Upper lobe of left lung (tissue), 6 donors: ENCODE measurements at regions not wholly inside any gene's neighbourhood (a gene's known extent, or its start where the extent isn't known, plus 50 kb on each side); places are given as distances from the start of the nearest gene placed in this dataset.
"Not testable (repeated sequence)": the region's sequence is repeated elsewhere in the genome, so short reads cannot be mapped to it uniquely, and the experiment has no call there.

Source experiments
- ATAC-seq, 2 donors: fragments of 200-7000 bp; cut with Tn5 transposase; one replicate each; pipeline ENCODE4 v1.9.1; 2022; ENCODE audit warnings: mild to moderate bottlenecking in 2 of 2, moderate library complexity in 2 of 2; ENCODE audit not compliant: low FRiP score in 2 of 2
- DNase-seq, 2 donors: peaks; one replicate each; pipeline ENCODE4 v3.0.0-alpha.2; 2019 to 2020
- H3K27ac ChIP-seq, 4 donors: fragments of 200-600 bp; sonication (generic); one replicate each; pipeline ENCODE4 v1.5.1; 2016 to 2019
- H3K27me3 ChIP-seq, 4 donors: fragments of 200-600 bp; sonication (generic); one replicate each; pipeline ENCODE4 v1.5.1; 2017 to 2019
- H3K36me3 ChIP-seq, 4 donors: fragments of 200-600 bp; sonication (generic); one replicate each; pipeline ENCODE4 v1.5.1; 2016 to 2019
- H3K4me1 ChIP-seq, 4 donors: fragments of 200-600 bp; sonication (generic); one replicate each; pipeline ENCODE4 v1.5.1; 2018 to 2019
- H3K4me3 ChIP-seq, 4 donors: fragments of 200-600 bp; sonication (generic); one replicate each; pipeline ENCODE4 v1.5.1; 2017 to 2019; ENCODE audit warnings: mild to moderate bottlenecking in 2 of 4, moderate library complexity in 1 of 4
- H3K9me3 ChIP-seq, 4 donors: fragments of 200-600 bp; sonication (generic); one replicate each; pipeline ENCODE4 v1.5.1; 2018 to 2019
- WGBS, 2 donors: methylation state at CpG; one replicate each; pipeline ENCODE4 v1.1.5; 2017 to 2018; 5-methylcytosine and 5-hydroxymethylcytosine counted together
- TF ChIP-seq, protein P1 (sequence below), 6 experiments: fragments of 450-650 bp in 4 of 6; fragments of 200-600 bp in 2 of 6; sonication (generic) in 2 of 6; IDR thresholded peaks; one replicate each; pipeline ENCODE4 v1.5.1; 2016 to 2019; ENCODE audit warnings: antibody characterized with exemption in 6 of 6
- donor health status: DM: no; HTN: no; CAD: no; lungs with moderate emphysema.
- donor health status: DM: no; HTN: yes; CAD: no; lungs with severe emphysema.

DNA sequence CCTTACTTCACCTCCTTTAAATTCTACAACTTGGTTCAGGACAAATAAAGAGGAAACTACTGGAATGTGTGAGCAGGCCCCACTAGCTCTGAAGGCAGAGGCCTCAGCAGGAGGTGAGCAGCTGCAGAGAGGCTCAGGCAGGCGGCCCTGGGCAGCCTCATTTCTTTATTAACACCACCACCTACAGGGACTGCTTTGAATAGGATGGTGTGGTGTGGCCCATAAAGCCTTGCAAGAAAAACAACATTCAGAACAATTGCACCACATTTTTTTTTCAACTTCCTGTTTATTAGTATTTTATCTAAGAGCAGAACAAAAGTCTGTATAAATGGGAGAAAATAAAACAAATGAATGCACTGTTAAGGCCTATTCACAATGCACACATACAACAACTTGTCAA is 333.7 kb downstream of the BCL2L11 start:
- DNase-seq, result peak in 1 of 2 donors; percentile 36
- not testable (repeated sequence) for H3K4me3 ChIP-seq

DNA sequence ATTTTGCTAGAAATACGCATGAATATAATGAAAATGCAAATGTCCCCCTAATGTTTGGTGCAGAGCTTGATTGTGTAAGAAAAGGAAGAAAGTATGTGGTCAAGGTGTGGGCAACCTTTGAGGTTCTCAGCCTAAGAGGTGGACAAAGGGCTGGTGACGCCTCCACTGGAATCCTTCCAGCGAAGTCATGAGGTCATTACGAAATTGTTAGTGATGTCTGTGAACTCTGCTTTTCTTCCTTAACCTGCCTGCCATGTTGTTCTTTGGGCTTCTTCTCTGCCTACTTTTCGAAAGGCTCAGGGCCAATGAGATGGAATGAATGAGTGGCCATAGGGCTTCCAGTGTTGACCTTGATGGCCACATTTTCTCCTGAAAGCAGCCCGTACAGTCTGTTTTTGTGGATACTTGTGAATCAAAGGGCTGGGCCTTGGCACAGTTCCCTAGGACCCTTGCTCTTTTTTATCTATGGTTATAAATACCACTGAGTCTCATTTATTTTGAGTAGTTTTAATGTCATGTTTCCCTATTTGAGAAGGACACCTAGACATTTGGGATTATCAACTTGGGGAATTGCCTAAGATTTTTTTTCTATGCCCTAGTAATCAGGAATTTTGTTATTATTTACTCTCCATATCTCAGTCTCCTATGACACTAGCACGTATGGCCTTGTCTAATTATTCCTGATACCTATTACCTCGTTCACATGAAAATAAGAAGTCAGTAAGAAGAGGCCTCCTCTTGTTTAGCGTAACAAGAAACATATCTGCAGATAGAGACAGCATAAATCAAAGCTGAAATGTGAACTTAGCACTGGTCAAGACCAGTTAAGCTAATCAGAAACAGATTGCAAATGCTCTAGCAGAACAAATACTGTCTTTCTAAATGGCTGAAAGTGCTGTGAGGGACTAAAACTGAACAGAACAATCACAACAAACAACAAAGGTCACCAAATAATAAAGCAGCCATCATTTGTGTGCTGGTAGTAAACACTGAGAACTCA is 334.6 kb downstream of the BCL2L11 start:
- H3K4me3 ChIP-seq, ATAC-seq, H3K4me1 ChIP-seq, H3K9me3 ChIP-seq, DNase-seq, H3K36me3 ChIP-seq, H3K27me3 ChIP-seq: not testable (repeated sequence)
- peak overlapping the region in 2 of 4 donors; percentile 10 to 57 for H3K27ac ChIP-seq
- 87 to 92% methylated on average over 8 to 9 of the region's 9 CpGs for WGBS, 2 donors

More for the DNA sequence above, 333.7 kb downstream of the BCL2L11 start:
- TF ChIP-seq, protein P1, sequence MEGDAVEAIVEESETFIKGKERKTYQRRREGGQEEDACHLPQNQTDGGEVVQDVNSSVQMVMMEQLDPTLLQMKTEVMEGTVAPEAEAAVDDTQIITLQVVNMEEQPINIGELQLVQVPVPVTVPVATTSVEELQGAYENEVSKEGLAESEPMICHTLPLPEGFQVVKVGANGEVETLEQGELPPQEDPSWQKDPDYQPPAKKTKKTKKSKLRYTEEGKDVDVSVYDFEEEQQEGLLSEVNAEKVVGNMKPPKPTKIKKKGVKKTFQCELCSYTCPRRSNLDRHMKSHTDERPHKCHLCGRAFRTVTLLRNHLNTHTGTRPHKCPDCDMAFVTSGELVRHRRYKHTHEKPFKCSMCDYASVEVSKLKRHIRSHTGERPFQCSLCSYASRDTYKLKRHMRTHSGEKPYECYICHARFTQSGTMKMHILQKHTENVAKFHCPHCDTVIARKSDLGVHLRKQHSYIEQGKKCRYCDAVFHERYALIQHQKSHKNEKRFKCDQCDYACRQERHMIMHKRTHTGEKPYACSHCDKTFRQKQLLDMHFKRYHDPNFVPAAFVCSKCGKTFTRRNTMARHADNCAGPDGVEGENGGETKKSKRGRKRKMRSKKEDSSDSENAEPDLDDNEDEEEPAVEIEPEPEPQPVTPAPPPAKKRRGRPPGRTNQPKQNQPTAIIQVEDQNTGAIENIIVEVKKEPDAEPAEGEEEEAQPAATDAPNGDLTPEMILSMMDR (IDR thresholded peaks at IDR 0.05), result peak in 1 of 6 experiments; percentile 13
- H3K4me1 ChIP-seq, H3K36me3 ChIP-seq, H3K27me3 ChIP-seq, H3K9me3 ChIP-seq: not testable (repeated sequence)
- 17% methylated on average over 1 of the region's 1 CpG; no CpG with 5 or more reads in 1 of the 2 donors for WGBS, 2 donors
- peak overlapping the region in 1 of 4 donors; percentile 10 for H3K27ac ChIP-seq
- peak; percentile 91 to 94 for ATAC-seq

DNA sequence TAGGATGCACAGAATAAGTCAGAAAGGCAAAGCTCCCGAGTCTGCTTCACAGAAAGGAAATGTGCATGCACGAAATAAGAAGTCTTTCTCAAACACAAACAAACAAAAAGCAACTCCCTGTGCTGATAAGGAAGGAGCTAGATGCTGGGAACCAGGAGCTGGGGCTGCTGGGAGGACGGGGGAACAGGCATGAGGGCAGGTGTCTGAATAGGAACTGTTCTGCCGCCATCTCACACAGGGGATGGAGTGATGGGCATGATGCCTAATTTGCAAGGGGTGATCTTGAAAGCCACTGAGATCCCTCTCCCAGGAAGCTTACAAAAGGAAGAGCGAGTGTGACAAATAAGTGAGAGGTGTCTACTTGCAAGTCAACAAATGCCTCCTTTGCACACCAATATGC is 336.5 kb downstream of the BCL2L11 start:
- 64 to 82% methylated on average over 3 to 4 of the region's 5 CpGs for WGBS, 2 donors
- H3K4me1 ChIP-seq, H3K27ac ChIP-seq, H3K36me3 ChIP-seq, DNase-seq, ATAC-seq, H3K4me3 ChIP-seq, H3K9me3 ChIP-seq, H3K27me3 ChIP-seq: not testable (repeated sequence)

DNA sequence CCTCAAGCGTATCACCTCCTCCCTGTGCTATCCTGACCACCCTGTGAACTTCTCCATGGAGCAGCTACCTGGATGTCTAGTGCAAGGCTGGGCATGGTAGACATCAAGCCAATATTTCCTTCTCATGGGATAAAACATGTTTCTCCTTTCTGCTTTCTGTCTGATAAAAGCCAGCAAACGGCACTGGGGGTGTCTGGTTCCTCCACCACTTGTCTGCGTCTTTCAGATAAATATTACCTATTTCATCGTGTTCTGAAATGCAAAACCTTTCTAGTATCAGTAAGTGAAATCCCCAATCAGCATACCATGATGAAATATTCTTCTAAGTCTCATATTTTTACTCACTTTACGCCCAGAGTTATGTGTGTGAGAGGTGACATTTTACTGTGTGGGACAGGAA is 340.2 kb downstream of the BCL2L11 start:
- H3K4me3 ChIP-seq, ATAC-seq, H3K36me3 ChIP-seq, H3K27me3 ChIP-seq, H3K4me1 ChIP-seq, H3K27ac ChIP-seq, H3K9me3 ChIP-seq, DNase-seq: not testable (repeated sequence)
- WGBS, 2 donors, result 100% methylated on average over 5 of the region's 5 CpGs

DNA sequence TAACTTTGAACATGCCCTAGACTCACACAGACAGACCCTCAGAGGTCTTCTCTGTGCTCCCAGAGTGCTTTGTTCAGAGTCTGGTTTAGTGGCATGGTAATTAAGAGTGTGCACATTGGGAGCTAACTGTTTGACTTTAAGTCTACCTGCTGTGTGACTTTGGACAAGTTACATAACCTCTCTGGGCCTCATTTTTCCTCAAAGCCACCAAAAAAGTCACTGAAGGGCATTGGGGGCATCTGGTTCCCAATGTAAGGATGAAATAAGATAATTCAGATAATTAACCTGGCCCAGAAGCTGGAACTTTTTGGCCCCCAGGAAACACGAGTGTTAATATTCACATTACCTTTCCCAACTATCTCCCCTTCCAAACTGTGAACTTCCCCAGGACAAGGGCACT is 341.1 kb downstream of the BCL2L11 start:
- not testable (repeated sequence) for H3K4me1 ChIP-seq, H3K9me3 ChIP-seq, H3K36me3 ChIP-seq, H3K27ac ChIP-seq, H3K27me3 ChIP-seq, ATAC-seq, H3K4me3 ChIP-seq, DNase-seq
- WGBS, 2 donors, result 95 to 96% methylated on average over 1 of the region's 1 CpG

DNA sequence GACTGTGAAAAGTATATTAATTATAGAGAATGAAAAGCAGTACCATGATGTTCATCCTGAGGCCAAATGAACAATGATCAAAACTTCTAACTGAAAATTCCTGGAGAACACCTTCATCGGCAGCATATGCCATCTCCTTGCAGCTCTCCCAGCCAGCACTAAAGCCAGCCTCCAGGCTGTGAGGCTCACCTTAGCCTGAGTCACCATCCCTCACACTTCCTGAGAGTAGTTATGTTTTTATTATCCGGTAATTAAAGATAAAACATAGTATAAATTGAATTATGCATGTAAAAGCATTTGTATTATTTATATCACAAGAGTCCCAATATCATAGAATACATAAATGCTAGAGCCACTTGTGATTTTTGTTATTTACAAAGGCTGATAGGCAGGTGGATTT is 341.9 kb downstream of the BCL2L11 start:
- not testable (repeated sequence) for H3K27ac ChIP-seq, H3K9me3 ChIP-seq, H3K4me1 ChIP-seq, H3K27me3 ChIP-seq, H3K4me3 ChIP-seq, H3K36me3 ChIP-seq, DNase-seq, ATAC-seq
- WGBS, 2 donors, result 77 to 88% methylated on average over 2 of the region's 2 CpGs

DNA sequence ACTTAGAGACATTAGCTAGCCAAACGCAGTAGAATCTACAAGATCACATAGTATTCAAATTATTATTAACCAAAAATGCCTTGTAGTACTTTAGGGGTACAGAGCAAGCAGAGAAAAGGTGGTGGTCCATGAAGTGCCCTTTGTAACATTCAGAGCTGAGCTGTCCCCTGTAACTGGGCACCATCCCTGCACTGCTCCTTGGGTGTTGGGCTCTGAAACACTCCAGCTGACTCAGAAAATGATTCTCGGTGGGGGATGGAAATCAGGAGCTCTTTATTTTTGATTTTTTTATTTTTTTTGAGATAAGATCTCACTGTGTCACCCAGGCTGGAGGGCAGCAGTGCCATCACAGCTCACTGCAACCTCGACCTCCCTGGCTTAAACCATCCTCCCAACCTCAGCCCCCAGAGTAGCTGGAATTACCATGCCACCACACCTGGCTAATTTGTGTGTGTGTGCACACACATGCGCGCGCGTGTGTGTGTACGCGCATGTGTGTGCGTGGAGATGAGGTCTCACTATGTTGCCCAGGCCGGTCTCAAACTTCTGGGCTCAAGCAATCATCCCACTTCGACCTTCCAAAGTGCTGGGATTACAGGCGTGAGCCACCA is 342.6 kb downstream of the BCL2L11 start:
- WGBS, 2 donors, result 92 to 95% methylated on average over 10 to 11 of the region's 13 CpGs
- not testable (repeated sequence) for H3K9me3 ChIP-seq, H3K4me1 ChIP-seq, ATAC-seq, H3K4me3 ChIP-seq, H3K27me3 ChIP-seq, H3K36me3 ChIP-seq
- peak in 1 of 2 donors; percentile 36 for DNase-seq
- H3K27ac ChIP-seq, result peak overlapping the region in 2 of 4 donors; percentile 35

DNA sequence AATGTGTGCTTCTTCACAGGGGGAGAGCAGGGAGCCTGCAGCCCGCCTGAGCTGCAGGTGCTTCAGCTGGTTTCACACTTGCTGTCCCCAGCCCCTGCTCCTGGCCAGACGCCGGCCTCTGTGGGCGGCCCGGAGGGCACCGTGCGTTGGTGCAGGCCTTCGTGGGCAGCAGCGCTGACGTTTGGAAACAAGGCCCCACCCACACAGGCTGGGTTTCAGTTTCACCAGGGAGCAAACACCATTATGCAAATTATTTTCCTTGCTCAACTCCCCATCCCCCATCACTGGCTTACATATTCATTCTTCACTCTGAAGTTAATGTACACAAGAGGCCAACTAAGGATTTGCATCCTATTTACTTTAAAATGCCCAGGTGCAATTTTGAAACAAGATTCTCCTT is 343.2 kb downstream of the BCL2L11 start:
- not testable (repeated sequence) for H3K27me3 ChIP-seq, H3K9me3 ChIP-seq, H3K4me3 ChIP-seq, H3K4me1 ChIP-seq, H3K36me3 ChIP-seq, DNase-seq
- H3K27ac ChIP-seq, result peak overlapping the region in 1 of 4 donors; percentile 35
- ATAC-seq, result peak; percentile 87 to 89
- 0% methylated on average over 1 of the region's 10 CpGs; no CpG with 5 or more reads in 1 of the 2 donors for WGBS, 2 donors

DNA sequence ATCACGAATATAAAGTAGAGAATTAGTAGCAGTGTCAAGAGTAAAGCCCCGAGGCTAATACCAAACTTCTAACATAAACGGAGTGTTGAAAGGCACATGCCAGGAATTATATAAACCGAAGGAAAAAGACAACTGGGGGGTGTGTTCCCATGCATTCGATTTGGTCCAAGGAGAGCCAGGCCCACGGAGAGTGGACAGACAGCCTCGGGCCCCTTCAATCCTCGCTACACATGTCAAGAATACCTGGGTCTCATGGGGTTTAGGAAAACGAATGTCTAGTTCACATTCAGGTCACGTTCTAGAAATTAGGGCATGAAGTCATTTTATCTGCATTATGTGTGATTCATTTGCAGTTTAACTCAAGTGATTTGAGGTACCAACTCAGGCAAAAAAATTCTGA is 343.7 kb downstream of the BCL2L11 start:
- not testable (repeated sequence) for H3K36me3 ChIP-seq, DNase-seq, H3K9me3 ChIP-seq, H3K4me3 ChIP-seq, H3K4me1 ChIP-seq, H3K27ac ChIP-seq, ATAC-seq, H3K27me3 ChIP-seq
- WGBS, 2 donors, result 64 to 77% methylated on average over 7 to 8 of the region's 10 CpGs

DNA sequence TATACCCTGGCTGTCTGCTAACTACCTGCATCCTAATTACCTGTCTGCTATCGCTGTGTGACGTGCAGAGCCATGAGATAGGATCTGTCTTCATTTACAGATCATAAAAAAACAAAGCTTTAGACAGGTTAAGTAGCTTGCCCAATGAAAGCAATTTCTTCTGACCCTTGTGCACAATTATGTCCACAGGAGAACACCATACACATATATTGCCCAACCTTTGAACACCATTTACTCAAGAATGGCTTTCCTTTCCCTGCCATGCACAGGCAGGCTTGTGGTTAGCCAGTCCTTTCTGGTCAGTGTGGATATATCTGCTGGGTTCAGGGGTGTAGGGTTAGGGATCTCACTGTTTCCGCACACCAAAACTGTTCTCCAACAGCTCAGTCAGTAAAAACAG is 344.8 kb downstream of the BCL2L11 start:
- not testable (repeated sequence) for H3K9me3 ChIP-seq, H3K27ac ChIP-seq, H3K4me3 ChIP-seq, H3K36me3 ChIP-seq, H3K4me1 ChIP-seq, ATAC-seq, H3K27me3 ChIP-seq, DNase-seq
- 83 to 92% methylated on average over 2 to 3 of the region's 3 CpGs for WGBS, 2 donors

DNA sequence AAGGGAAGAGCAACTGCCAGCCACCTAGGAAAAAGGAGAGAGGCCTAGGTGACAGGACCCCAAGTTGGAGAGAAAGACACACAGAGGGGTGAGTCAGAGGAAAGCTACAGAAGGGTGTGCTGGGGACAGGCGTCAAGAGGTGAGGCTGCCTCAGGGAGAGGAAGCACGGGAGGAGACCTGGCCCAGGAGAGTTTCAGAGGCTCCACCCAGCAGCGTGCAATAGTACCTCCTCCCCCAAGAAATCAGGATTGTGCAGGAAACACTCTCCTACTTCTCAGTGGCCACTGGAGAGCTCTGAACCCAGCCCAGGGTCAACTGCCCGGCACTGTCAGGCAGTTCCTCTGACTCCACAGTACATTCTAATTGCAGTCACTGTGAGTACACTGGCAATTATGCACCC is 346.0 kb downstream of the BCL2L11 start:
- DNase-seq (peak in 1 of 2 donors; percentile 77), ATAC-seq (peak; percentile 23 to 90)
- not testable (repeated sequence) for H3K4me1 ChIP-seq, H3K9me3 ChIP-seq, H3K27me3 ChIP-seq, H3K36me3 ChIP-seq, H3K27ac ChIP-seq, H3K4me3 ChIP-seq
- 54 to 59% methylated on average over 4 of the region's 4 CpGs for WGBS, 2 donors

DNA sequence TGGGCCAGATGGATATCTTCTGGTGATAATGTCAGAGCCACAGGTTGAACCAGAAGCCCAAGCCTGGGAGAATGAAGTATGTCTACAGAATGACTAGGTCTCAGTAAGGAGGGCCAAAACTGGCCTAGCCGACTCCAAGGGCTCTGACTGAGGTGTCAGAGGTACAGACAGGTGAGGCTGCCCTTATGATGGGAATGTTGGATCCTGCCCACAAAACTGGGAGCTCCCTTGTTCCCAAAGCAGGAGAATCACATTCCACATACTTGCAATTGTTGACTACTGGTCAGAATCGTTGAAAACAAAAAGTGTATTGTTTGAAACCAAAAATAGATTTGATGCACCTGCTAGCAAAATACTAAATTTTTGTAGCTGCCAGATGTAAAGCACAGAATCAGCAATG is 350.2 kb downstream of the BCL2L11 start:
- not testable (repeated sequence) for H3K27ac ChIP-seq, H3K4me3 ChIP-seq, DNase-seq, H3K36me3 ChIP-seq, H3K4me1 ChIP-seq, H3K9me3 ChIP-seq, ATAC-seq, H3K27me3 ChIP-seq
- 0 to 88% methylated on average over 1 of the region's 2 CpGs for WGBS, 2 donors
